IPS-NIHi7 (cell line): ENCODE measurements at regions not wholly inside any gene's neighbourhood (a gene's known extent, or its start where the extent isn't known, plus 50 kb on each side); places are given as distances from the start of the nearest gene placed in this dataset.
"Not testable (repeated sequence)": the region's sequence is repeated elsewhere in the genome, so short reads cannot be mapped to it uniquely, and the experiment has no call there.

Experiments
- DNase-seq: peaks from one replicate; pipeline ENCODE4 v3.0.0; 2012; ENCODE audit warnings: mixed read lengths; ENCODE audit errors: extremely low spot score

DNA sequence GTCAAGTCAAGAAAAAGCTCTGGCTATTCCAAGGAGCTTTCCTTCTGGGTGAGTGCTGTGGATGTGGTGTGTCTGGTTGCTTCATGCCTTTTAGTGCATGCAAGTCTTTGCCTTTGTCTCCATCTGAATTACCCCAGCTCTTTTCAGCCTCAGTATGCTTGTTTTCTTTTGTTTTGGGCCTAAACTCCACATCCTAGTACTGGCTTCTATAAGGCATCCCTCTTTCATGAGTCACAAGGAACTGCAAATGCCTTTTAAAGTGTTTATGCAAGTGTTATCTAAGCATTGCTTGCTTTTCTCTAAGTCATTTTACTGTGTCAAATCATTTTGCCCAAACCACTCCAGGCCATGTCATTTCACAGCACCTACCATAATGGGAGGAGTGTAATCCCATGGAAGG lies 132.1 kb downstream of the PLCE1 start:
- no peak for DNase-seq

DNA sequence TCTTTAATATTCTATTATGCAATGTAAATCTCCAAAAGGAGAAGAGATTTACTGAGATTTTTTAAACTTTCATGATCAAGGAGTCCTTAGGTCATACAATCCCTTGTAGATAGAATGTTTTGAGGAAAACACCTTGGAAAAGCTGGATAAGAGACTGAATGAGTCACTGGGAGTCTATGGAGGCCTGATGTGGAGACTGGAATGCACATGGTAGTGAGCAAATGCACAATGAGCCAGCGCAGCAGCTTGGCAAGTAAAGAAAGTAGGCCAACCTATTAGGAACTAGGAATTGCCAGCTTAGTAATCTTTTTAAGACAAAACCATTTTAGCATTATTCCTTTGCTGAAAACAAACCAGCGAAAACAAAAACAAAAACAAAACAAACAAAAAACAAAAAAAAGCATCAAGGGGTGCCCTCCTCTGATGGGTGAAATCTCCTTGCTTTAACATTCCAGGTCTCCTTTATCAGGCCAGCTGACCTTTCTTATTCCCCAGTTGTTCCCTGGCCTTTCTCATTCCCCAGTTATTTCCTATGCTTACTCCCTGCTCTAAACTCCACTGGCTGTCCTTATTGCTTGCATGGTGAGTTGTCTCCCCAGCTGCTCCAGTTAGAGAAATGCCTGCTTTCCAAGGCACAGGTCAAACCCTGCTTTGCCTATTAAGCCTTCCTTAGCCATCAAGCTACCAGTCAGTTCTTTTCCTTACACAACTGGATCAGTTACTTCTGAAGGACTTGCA lies 135.8 kb downstream of the PLCE1 start:
- DNase-seq, result no peak

GRCh38 chr10:94131885-94132284 lies 138.2 kb downstream of the PLCE1 start:
- no peak for DNase-seq

- DNase-seq, result no peak
Observed at GRCh38 chr10:94133239-94133638, 139.5 kb downstream of the PLCE1 start.

DNA sequence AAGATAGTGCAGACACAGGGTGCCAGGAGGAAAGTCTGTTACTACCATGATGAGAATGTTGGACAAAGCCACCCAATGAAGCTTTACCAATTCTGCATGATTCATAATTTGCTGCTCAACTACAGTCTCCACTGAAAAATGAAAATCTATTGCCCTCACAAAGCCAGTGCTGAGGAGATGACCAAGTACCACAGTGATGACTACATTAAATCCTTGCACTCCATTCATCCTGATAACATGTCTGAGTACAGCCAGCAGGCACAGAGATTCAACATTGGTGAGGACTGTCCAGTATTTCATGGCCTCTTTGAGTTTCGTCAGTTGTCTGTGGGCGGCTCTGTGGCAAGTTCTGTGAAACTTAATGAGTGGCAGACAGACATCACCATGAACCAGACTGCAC lies 144.0 kb downstream of the PLCE1 start:
- no peak for DNase-seq

- DNase-seq, result no peak
Observed at GRCh38 chr10:94138391-94138790, 144.7 kb downstream of the PLCE1 start.

DNA sequence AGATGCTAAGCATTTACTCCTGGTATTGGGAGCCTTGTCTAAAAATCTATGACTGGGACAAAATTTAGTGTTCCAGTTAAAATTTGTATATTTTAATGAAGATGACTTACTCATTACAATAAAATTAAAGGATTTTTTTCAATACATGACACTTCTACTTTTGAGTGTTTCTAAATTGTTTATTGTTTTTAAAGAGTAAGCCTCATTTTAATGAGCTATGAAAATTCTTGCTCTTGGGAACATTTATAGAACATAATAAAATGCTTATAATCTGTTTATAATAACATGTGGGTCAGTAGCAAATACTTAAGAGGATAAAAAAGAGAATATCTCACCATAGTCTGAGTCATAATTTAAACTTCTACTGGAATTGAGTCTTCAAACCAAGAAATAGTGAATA lies 149.5 kb downstream of the PLCE1 start:
- no peak for DNase-seq

GRCh38 chr10:94146313-94146712 lies 152.6 kb downstream of the PLCE1 start:
- DNase-seq, result no peak

- DNase-seq, result no peak
Observed at GRCh38 chr10:94146746-94147145, 153.0 kb downstream of the PLCE1 start.

DNA sequence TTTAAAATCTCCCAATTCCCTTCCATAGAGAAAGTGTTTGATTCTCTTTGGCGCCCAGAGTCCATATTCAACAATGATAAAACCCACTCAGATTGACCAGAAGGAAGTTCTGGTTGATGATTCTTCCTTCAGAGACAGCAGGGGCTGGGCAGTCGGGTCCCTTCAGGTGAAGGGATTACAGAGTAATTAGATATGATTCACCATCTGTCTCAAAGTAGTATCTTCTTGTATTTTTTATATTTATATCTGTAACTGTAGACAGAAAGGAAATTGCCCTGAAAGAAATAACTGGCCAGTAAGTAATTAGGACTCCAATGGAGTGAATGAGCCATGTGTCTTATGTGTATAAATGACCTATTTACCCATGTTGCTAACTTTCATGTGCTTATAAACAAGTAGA lies 156.0 kb downstream of the PLCE1 start:
- DNase-seq, result no peak

DNA sequence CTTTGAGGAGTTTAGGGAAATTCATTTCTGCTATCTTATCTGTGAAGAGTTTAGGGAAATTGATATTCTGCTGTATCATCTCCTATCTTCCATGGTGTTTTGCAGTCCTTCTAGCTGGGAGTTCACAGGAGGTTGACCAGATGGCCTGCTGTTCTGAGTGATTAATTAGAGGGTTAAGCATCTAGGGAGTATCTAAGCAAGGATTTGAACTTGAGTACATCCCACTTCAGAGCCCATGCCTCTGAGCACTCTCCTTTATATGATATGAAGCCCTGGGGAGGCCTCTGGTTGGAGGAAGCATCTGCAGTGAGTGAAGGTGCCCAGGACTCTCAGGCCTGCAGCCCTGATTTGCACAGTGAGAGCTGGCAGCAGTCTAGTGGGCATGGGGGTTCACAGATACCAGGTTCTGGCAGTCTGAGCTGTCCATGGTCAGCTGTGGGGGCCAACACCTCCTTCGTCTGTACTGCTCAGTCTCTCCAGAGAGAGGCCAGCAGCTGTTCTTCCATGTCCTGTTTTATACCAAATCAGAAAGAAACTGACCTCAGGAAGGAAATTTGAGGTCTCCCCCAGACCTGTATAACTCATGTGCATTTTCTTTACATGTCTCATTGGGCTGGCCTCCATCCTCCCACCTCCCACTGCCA lies 156.9 kb downstream of the PLCE1 start:
- no peak for DNase-seq

- DNase-seq, result no peak
Observed at GRCh38 chr10:94155722-94156271, 162.1 kb downstream of the PLCE1 start.

DNA sequence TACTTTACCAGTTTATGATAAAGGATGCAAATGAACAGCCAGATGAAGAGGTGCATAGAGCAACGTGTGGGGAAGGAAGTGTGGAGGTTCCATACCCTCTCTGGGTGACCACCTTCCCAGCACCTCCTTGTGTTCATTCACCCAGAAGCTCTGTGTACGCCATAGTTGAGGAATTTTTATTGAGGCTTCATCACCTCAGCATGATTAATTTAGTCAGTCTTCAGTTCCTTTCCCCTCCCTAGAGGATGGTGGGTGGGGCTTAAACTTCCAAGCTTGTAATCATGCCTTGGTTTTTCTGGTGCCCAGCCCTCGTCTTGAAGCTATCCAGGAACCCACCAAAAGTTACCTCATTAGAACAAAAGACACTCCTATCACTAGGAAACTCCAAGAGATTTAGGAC lies 162.7 kb downstream of the PLCE1 start:
- DNase-seq, result no peak

- not testable (repeated sequence) for DNase-seq
Observed at GRCh38 chr10:94165158-94165611, 171.5 kb downstream of the PLCE1 start.

DNA sequence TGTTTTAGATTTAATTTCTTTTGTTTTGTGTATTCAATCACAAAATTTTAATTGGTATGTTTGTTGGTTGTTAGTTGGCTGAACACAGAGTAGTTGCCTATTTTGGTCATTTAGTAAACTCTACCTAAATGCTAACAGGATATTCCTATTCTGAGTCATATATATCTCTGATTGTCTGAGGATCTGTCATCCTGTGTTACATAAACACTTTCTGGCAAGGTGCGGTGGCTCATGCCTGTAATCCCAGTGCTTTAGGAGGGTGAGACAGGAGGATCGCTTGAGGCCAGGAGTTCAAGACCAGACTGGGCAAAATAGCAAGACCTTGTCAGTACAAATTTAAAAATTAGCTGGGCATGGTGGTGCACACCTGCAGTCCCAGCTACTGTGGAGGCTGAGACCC lies 178.6 kb downstream of the PLCE1 start:
- no peak for DNase-seq

- no peak for DNase-seq
Observed at GRCh38 chr10:94173594-94173993, 179.9 kb downstream of the PLCE1 start.

GRCh38 chr10:94174838-94175237 lies 181.1 kb downstream of the PLCE1 start:
- DNase-seq, result no peak

GRCh38 chr10:94178475-94179253 lies 184.1 kb downstream of the NOC3L start:
- no peak for DNase-seq

DNA sequence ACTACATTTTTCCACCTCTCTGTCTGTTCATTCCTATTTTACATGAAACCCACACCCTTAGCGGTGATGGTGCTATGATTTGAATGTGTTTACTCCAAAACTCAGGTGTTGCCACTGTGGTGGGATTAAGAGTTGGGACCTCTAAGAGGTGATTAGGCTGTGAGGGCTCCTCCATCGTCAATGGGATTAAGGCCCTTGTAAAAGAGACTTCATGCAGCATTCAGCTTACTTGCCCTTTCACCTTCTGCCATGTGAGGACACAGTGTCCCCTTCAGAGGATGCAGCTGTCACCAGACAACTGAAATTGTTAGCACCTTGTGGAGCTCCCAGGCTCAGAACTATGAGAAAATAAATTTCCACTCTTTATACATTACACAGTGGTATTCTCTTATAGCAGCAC lies 182.2 kb downstream of the NOC3L start:
- DNase-seq, result no peak

- DNase-seq, result no peak
Observed at GRCh38 chr10:94183666-94184264, 179.0 kb downstream of the NOC3L start.

- DNase-seq, result no peak
Observed at GRCh38 chr10:94186722-94187121, 176.0 kb downstream of the NOC3L start.

- no peak for DNase-seq
Observed at GRCh38 chr10:94192333-94192732, 170.4 kb downstream of the NOC3L start.
